CD14-positive monocyte (primary cell): ENCODE measurements at regions not wholly inside any gene's neighbourhood (a gene's known extent, or its start where the extent isn't known, plus 50 kb on each side); places are given as distances from the start of the nearest gene placed in this dataset.

ENCODE experiments used
- DNase-seq, 3 donors: peaks; one replicate each; pipeline ENCODE4 v3.0.0-alpha.2; 2011 to 2022
- H2AFZ ChIP-seq: 2 replicates; pipeline ENCODE4 v1.6.0; 2012; ENCODE audit warnings: mild to moderate bottlenecking, low read depth, low read length, inconsistent platforms; ENCODE audit not compliant: insufficient read depth, poor library complexity, severe bottlenecking
- H3K27ac ChIP-seq, 2 donors: 1 replicate in 1 of 2; 2 replicates in 1 of 2; pipeline ENCODE4 v1.5.1; 2012 to 2013; ENCODE audit warnings: low read length in 2 of 2, control low read depth in 1 of 2, inconsistent platforms in 1 of 2, low read depth in 1 of 2, mild to moderate bottlenecking in 1 of 2
- H3K27me3 ChIP-seq, 2 donors: one replicate each; pipeline versions ENCODE4 v1.6.0 to v1.6.1; 2011 to 2013; ENCODE audit warnings: low read length in 2 of 2; ENCODE audit not compliant: control insufficient read depth in 2 of 2, insufficient read depth in 2 of 2
- H3K36me3 ChIP-seq, 2 donors: replicated peaks in 1 of 2; 1 replicate in 1 of 2; 2 replicates in 1 of 2; pipeline versions ENCODE4 v1.5.1 to v1.6.1; 2012 to 2013; ENCODE audit warnings: low read length in 2 of 2, control low read depth in 1 of 2, inconsistent platforms in 1 of 2, mild to moderate bottlenecking in 1 of 2; ENCODE audit not compliant: insufficient read depth in 2 of 2, control insufficient read depth in 1 of 2
- H3K4me1 ChIP-seq, 2 donors: 1 replicate in 1 of 2; 2 replicates in 1 of 2; pipeline versions ENCODE4 v1.5.1 to v1.6.1; 2012 to 2013; ENCODE audit warnings: low read length in 2 of 2, control low read depth in 1 of 2, inconsistent platforms in 1 of 2, mild to moderate bottlenecking in 1 of 2, moderate library complexity in 1 of 2; ENCODE audit not compliant: insufficient read depth in 2 of 2, control insufficient read depth in 1 of 2
- H3K4me2 ChIP-seq: replicated peaks from 2 replicates; pipeline ENCODE3; 2012; ENCODE audit warnings: low read length, moderate library complexity, mild to moderate bottlenecking; ENCODE audit not compliant: poor library complexity, severe bottlenecking; ENCODE audit errors: extremely low read depth
- H3K4me3 ChIP-seq, 3 experiments: fragments of 200-600 bp in 1 of 3; sonication (generic) in 1 of 3; replicated peaks in 1 of 3; 1 replicate in 2 of 3; 2 replicates in 1 of 3; pipeline ENCODE4 v1.5.1; 2011 to 2013; ENCODE audit warnings: low read length in 3 of 3, mild to moderate bottlenecking in 3 of 3, control low read depth in 2 of 3, low read depth in 2 of 3, inconsistent platforms in 1 of 3, moderate library complexity in 1 of 3
- H3K79me2 ChIP-seq: 2 replicates; pipeline ENCODE4 v1.6.0; 2012; ENCODE audit warnings: mild to moderate bottlenecking, control low read depth, inconsistent platforms, low read length, moderate library complexity; ENCODE audit not compliant: insufficient read depth
- H3K9ac ChIP-seq: 2 replicates; pipeline ENCODE4 v1.6.0; 2017; ENCODE audit warnings: low read length, mild to moderate bottlenecking; ENCODE audit not compliant: insufficient read depth, poor library complexity, severe bottlenecking
- H3K9me3 ChIP-seq, 2 donors: replicated peaks in 1 of 2; 1 replicate in 1 of 2; 2 replicates in 1 of 2; pipeline versions ENCODE4 v1.5.1 to v1.6.1; 2012 to 2013; ENCODE audit warnings: low read length in 2 of 2, control low read depth in 1 of 2; ENCODE audit not compliant: control insufficient read depth in 1 of 2, insufficient read depth in 1 of 2
- H4K20me1 ChIP-seq: 2 replicates; pipeline ENCODE4 v1.6.0; 2012; ENCODE audit warnings: mild to moderate bottlenecking, low read length, control low read depth, moderate library complexity; ENCODE audit not compliant: insufficient read depth
- H3K27ac Mint-ChIP-seq, 7 donors: one replicate each; pipeline ENCODE4 v1.8.0; 2020; ENCODE audit warnings: mild to moderate bottlenecking in 7 of 7, mixed read lengths in 7 of 7, moderate library complexity in 6 of 7, inconsistent platforms in 2 of 7
- H3K27me3 Mint-ChIP-seq, 3 donors: one replicate each; pipeline ENCODE4 v1.8.0; 2021 to 2022; ENCODE audit warnings: low read depth in 3 of 3, mild to moderate bottlenecking in 3 of 3, mixed read lengths in 3 of 3, moderate library complexity in 3 of 3, inconsistent platforms in 1 of 3
- H3K36me3 Mint-ChIP-seq, 2 donors: one replicate each; pipeline ENCODE4 v1.8.0; 2020; ENCODE audit warnings: mixed read lengths in 2 of 2, inconsistent platforms in 1 of 2, mild to moderate bottlenecking in 1 of 2
- H3K4me1 Mint-ChIP-seq: one replicate; pipeline ENCODE4 v1.8.0; 2020; ENCODE audit warnings: mild to moderate bottlenecking, mixed read lengths
- H3K4me3 Mint-ChIP-seq, 2 donors: one replicate each; pipeline ENCODE4 v1.8.0; 2020; ENCODE audit warnings: mild to moderate bottlenecking in 2 of 2, mixed read lengths in 2 of 2, moderate library complexity in 1 of 2
- H3K9me3 Mint-ChIP-seq, 7 donors: one replicate each; pipeline ENCODE4 v1.8.0; 2020 to 2022; ENCODE audit warnings: mixed read lengths in 7 of 7, mild to moderate bottlenecking in 6 of 7, moderate library complexity in 6 of 7, inconsistent platforms in 2 of 7
- CTCF ChIP-seq: fragments of 200-600 bp; IDR thresholded peaks from one replicate; pipeline ENCODE4 v1.8.0; 2022; ENCODE audit warnings: antibody characterized with exemption, mild to moderate bottlenecking
- WGBS: methylation state at CpG from one replicate; pipeline ENCODE4 v1.1.5; 2013; ENCODE audit warnings: missing lambda C conversion rate; ENCODE audit not compliant: insufficient coverage; 5-methylcytosine and 5-hydroxymethylcytosine counted together
- intact Hi-C, 2 donors: fragments of 100-400 bp; cut with micrococcal nuclease; formaldehyde crosslinking; loops; one replicate each; pipeline versions ENCODE4 v1.15.0 to v1.15.1; 2023

- no peak overlapping the region for H3K4me2 ChIP-seq
- intact Hi-C loops: loop anchor here in 1 of 2 donors (10.0 kb wide), 1 partner anchor 1041 kb away; the partner anchor contains the start of gene RGMA
- no peaks in the 10 kb centered on the region for H3K79me2 ChIP-seq
- Mint-ChIP-seq H3K36me3 (no peaks in the 10 kb centered on the region), H3K4me1 (peaks cover 23% of the 10 kb centered on the region), H3K9me3 (no peaks in the 10 kb centered on the region), H3K27ac (no peak overlapping the region), H3K4me3 (no peak overlapping the region), H3K27me3 (peaks cover 1 to 3% (median 3%) of the 10 kb centered on the region in 3 donors)
- H4K20me1 ChIP-seq: no peaks in the 10 kb centered on the region
- H3K9ac ChIP-seq: no peak overlapping the region
- no peak overlapping the region for H2AFZ ChIP-seq
- no CpG with 5 or more reads among the region's 2 CpGs for WGBS
- no peak for DNase-seq
- H3K9me3 ChIP-seq: no peaks in the 10 kb centered on the region
- H3K27ac ChIP-seq: no peak overlapping the region
- TF ChIP-seq CTCF: no peak
- H3K36me3 ChIP-seq: no peaks in the 10 kb centered on the region
- no peaks in the 10 kb centered on the region for H3K27me3 ChIP-seq
- H3K4me1 ChIP-seq: peaks cover 9 to 26% of the 10 kb centered on the region in 2 donors
- H3K4me3 ChIP-seq: no peak overlapping the region
These were observed 105.7 kb upstream of the MCTP2 start for GRCh38 chr15:94125698-94126097.

- H2AFZ ChIP-seq: no peak overlapping the region
- no peak overlapping the region for H3K4me2 ChIP-seq
- H3K27ac ChIP-seq: no peak overlapping the region
- peaks cover 1 to 3% (median 3%) of the 10 kb centered on the region in 3 donors for H3K27me3 Mint-ChIP-seq
- TF ChIP-seq CTCF: no peak
- peaks cover 9 to 26% of the 10 kb centered on the region in 2 donors for H3K4me1 ChIP-seq
- no peaks in the 10 kb centered on the region for H4K20me1 ChIP-seq
- intact Hi-C loops: loop anchor here in 1 of 2 donors (10.0 kb wide), 1 partner anchor 1040 kb away; the partner anchor contains the start of gene RGMA
- no peak overlapping the region for H3K4me3 Mint-ChIP-seq
- H3K9ac ChIP-seq: no peak overlapping the region
- H3K79me2 ChIP-seq: no peaks in the 10 kb centered on the region
- no peak for DNase-seq
- no peaks in the 10 kb centered on the region for H3K9me3 ChIP-seq
- H3K4me3 ChIP-seq: no peak overlapping the region
- WGBS: no CpG with 5 or more reads among the region's 2 CpGs
- no peaks in the 10 kb centered on the region for H3K27me3 ChIP-seq
- H3K36me3 ChIP-seq: no peaks in the 10 kb centered on the region
- H3K9me3 Mint-ChIP-seq: no peaks in the 10 kb centered on the region
- no peak overlapping the region for H3K27ac Mint-ChIP-seq
- H3K4me1 Mint-ChIP-seq: peaks cover 23% of the 10 kb centered on the region
- no peaks in the 10 kb centered on the region for H3K36me3 Mint-ChIP-seq
These were observed 106.2 kb upstream of the MCTP2 start for GRCh38 chr15:94125156-94125555.
